ENCODE measurements at regions not wholly inside any gene's neighbourhood (a gene's known extent, or its start where the extent isn't known, plus 50 kb on each side); places are given as distances from the start of the nearest gene placed in this dataset.

GRCh38 chr17:5635949-5636348, 51.6 kb upstream of the NLRP1 start:
- DNase-seq (ENCODE audit: low read depth) = no peak

GRCh38 chr17:5638596-5638995, 54.3 kb upstream of the NLRP1 start:
- no peak for DNase-seq (ENCODE audit: low read depth)
- no peak for TF ChIP-seq CTCF (conservative IDR thresholded peaks at IDR 0.05; ENCODE audit: low read length)
- H3K4me3 ChIP-seq (ENCODE audit: low read length) = no peak overlapping the region

More at GRCh38 chr17:5635949-5636348, 51.6 kb upstream of the NLRP1 start:
- H3K4me3 ChIP-seq (ENCODE audit: low read length) = no peak overlapping the region
- no peak for TF ChIP-seq CTCF (conservative IDR thresholded peaks at IDR 0.05; ENCODE audit: low read length)

GRCh38 chr17:5640726-5641125, 56.4 kb upstream of the NLRP1 start:
- TF ChIP-seq CTCF (conservative IDR thresholded peaks at IDR 0.05; ENCODE audit: low read length) = no peak
- DNase-seq (ENCODE audit: low read depth) = peak; percentile 10
- H3K4me3 ChIP-seq (ENCODE audit: low read length) = no peak overlapping the region

- no peak overlapping the region for H3K4me3 ChIP-seq (ENCODE audit: low read length)
- no peak for DNase-seq (ENCODE audit: low read depth)
- no peak for TF ChIP-seq CTCF (conservative IDR thresholded peaks at IDR 0.05; ENCODE audit: low read length)
These were observed 58.4 kb upstream of the NLRP1 start for GRCh38 chr17:5642752-5643151.

GRCh38 chr17:5644065-5644464, 59.8 kb upstream of the NLRP1 start:
- TF ChIP-seq CTCF (conservative IDR thresholded peaks at IDR 0.05; ENCODE audit: low read length) = no peak
- no peak for DNase-seq (ENCODE audit: low read depth)
- H3K4me3 ChIP-seq (ENCODE audit: low read length) = no peak overlapping the region

- no peak for DNase-seq (ENCODE audit: low read depth)
- H3K4me3 ChIP-seq (ENCODE audit: low read length) = no peak overlapping the region
- TF ChIP-seq CTCF (conservative IDR thresholded peaks at IDR 0.05; ENCODE audit: low read length) = no peak
These were observed 67.0 kb upstream of the NLRP1 start for GRCh38 chr17:5651348-5651747.

- TF ChIP-seq CTCF (conservative IDR thresholded peaks at IDR 0.05; ENCODE audit: low read length) = no peak
- DNase-seq (ENCODE audit: low read depth) = no peak
- no peak overlapping the region for H3K4me3 ChIP-seq (ENCODE audit: low read length)
These were observed 77.3 kb upstream of the NLRP1 start for GRCh38 chr17:5661491-5662125.

Data from AG10803 (cell line).